ENCODE measurements at regions not wholly inside any gene's neighbourhood (a gene's known extent, or its start where the extent isn't known, plus 50 kb on each side); places are given as distances from the start of the nearest gene placed in this dataset.

DNA sequence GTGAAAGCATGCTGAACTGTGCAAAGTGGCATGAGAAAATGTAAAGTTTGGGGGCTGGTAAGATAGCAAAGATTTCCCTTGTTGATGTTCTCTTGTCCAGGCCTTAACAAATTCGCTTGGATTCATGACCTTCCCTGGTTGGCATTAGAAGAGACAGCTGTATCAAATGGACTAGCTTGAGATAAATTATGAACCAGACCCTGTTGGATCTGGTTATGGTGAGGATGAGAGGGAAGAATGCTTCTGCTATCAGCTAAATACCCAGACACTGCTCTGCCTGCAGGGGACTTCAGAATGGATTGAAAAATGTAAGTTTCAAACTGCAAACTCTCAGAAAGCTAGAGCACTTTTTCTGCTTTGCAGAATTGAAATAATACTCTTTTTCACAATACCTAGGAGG lies 135.2 kb downstream of the EFNB2 start:
- peaks cover 8% of the 10 kb centered on the region for H3K27me3 Mint-ChIP-seq

DNA sequence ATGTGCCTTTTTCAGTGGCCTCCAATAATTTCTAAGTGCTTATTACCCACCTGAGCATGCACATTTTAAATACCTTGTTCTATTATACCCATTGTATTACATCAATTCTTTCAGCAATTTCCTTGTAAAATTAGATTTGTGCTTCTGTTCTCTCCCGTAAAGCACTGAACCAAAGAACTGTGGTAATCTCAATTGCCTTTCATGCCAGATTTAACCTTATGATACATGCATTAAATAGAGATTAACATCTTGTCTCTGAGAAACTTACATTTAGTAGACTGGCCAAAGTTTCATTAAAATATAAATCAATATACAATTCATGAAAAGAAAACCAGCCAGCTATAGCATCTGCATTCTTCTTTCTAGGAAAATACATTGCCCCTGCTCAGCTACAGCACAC lies 137.2 kb downstream of the EFNB2 start:
- Mint-ChIP-seq H3K27me3 (peaks cover 14% of the 10 kb centered on the region), H3K36me3 (ENCODE audit: low read depth) (no peaks in the 10 kb centered on the region), H3K9me3 (no peaks in the 10 kb centered on the region), H3K4me1 (ENCODE audit: low read depth) (no peaks in the 10 kb centered on the region), H3K4me3 (no peak overlapping the region), H3K27ac (no peak overlapping the region)
- DNase-seq = no peak

More for the DNA sequence above, 135.2 kb downstream of the EFNB2 start:
- Mint-ChIP-seq H3K4me1 (ENCODE audit: low read depth) (no peaks in the 10 kb centered on the region), H3K9me3 (no peaks in the 10 kb centered on the region), H3K36me3 (ENCODE audit: low read depth) (no peaks in the 10 kb centered on the region), H3K27ac (no peak overlapping the region), H3K4me3 (no peak overlapping the region)
- no peak for DNase-seq

DNA sequence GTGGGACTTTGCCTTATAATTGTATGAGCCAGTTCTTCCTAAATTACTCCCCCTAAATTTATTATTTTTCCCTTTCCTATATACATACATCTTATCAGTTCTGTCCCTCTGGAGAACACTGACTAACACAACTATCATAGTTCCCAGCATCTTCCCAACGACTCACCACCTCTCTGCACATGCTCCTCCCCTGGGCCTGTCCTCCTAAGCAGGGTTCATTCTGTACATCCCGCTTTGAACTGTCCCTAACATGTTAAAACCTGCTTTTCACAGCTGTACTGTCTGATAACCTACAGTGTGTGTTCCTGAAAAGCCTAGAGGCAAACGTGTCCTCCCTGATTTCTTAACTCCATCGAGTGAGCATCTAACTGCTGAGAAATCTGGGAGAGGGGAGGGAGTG lies 141.7 kb downstream of the EFNB2 start:
- Mint-ChIP-seq H3K4me3 (no peak overlapping the region), H3K27ac (no peak overlapping the region), H3K4me1 (ENCODE audit: low read depth) (no peaks in the 10 kb centered on the region), H3K27me3 (peaks cover 14% of the 10 kb centered on the region), H3K36me3 (ENCODE audit: low read depth) (no peaks in the 10 kb centered on the region), H3K9me3 (no peaks in the 10 kb centered on the region)
- DNase-seq = no peak

DNA sequence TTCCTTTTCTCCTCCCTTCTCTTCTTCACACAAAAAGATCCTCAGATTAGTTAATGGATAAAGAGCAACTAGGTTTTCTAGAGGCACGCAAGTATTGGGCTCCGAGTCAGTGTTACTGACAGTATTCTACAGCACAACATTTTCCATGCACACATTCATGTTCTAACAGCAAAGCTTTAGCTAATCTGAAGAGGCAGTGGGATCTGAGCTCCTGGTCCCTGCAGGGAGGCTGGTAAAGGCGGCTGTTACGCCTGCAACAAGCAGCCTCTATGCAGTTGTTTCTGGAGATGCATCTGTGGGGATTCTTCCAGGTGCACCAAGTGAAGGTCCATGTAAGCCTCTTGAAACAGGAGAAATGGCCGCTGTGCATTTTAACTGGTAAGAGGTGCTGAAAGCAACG lies 143.8 kb downstream of the EFNB2 start:
- Mint-ChIP-seq H3K9me3 (no peaks in the 10 kb centered on the region), H3K27ac (no peak overlapping the region), H3K4me3 (no peak overlapping the region), H3K4me1 (ENCODE audit: low read depth) (no peaks in the 10 kb centered on the region), H3K27me3 (peaks cover 10% of the 10 kb centered on the region), H3K36me3 (ENCODE audit: low read depth) (no peaks in the 10 kb centered on the region)
- no peak for DNase-seq

DNA sequence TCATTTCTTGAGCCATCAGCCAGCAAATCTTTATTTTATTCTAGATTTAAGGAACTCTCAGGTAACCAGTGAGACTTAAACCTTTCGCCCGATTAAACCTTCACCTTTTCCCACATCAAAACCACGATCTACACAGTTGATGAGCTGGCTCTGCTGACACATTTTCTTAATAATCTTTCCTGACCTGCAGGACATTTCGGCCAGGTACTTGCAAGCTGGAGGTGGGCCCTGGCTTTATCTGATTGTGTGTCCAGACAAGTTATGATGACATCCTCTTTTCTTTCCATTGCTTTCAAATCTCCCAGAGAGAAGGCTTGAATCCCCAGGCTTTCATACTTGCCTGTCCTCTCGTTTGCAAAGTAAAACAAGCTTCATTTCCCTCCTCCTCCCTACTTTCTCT lies 144.2 kb downstream of the EFNB2 start:
- Mint-ChIP-seq H3K4me1 (ENCODE audit: low read depth) (no peaks in the 10 kb centered on the region), H3K27ac (no peak overlapping the region), H3K4me3 (no peak overlapping the region), H3K27me3 (peaks cover 6% of the 10 kb centered on the region), H3K36me3 (ENCODE audit: low read depth) (no peaks in the 10 kb centered on the region), H3K9me3 (no peaks in the 10 kb centered on the region)
- no peak for DNase-seq

DNA sequence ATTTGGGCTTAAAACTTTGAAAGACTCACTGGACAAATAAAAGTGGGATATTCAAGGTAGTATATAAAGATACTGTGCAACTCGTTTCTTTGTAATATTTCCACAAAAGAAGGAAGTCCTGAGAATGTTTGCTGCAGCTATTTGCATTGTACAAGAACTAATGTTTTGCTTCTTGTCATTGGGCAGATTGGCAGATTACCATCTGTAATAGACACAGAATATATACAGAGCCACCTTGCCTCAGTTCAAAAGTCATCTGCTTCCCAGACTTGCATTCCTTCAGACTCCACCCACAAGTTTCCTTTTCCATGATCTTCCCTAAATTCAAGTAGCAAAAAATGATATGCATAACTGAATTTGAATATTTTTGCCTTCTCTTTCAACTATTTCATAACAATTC lies 145.1 kb downstream of the EFNB2 start:
- H3K27ac Mint-ChIP-seq = no peak overlapping the region
- H3K9me3 Mint-ChIP-seq = no peaks in the 10 kb centered on the region
- no peaks in the 10 kb centered on the region for H3K4me1 Mint-ChIP-seq (ENCODE audit: low read depth)
- H3K4me3 Mint-ChIP-seq = no peak overlapping the region
- H3K27me3 Mint-ChIP-seq = peaks cover 6% of the 10 kb centered on the region
- no peaks in the 10 kb centered on the region for H3K36me3 Mint-ChIP-seq (ENCODE audit: low read depth)
- DNase-seq = no peak

DNA sequence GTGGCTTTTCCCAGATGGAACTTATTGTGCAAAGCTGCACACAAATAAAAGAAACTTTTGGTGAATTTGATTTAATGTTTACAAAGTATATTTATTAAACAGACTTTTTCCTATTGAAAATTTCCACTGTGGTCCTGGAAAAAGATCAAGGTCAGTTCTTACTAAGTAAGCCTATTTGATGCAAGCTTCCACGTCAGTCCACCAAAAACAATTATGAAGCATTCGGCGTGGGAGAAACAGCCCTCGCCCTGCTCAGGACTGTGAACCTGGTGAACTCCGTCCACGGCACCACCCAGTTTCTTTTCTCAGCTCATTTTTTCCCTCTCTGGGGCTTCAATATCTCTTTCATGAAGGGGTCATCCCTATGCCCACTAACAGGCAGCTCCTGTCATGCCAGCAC lies 149.8 kb downstream of the EFNB2 start:
- Mint-ChIP-seq H3K4me3 (no peak overlapping the region), H3K9me3 (no peaks in the 10 kb centered on the region), H3K27ac (no peak overlapping the region), H3K4me1 (ENCODE audit: low read depth) (no peaks in the 10 kb centered on the region), H3K36me3 (ENCODE audit: low read depth) (no peaks in the 10 kb centered on the region), H3K27me3 (no peaks in the 10 kb centered on the region)
- DNase-seq = no peak

DNA sequence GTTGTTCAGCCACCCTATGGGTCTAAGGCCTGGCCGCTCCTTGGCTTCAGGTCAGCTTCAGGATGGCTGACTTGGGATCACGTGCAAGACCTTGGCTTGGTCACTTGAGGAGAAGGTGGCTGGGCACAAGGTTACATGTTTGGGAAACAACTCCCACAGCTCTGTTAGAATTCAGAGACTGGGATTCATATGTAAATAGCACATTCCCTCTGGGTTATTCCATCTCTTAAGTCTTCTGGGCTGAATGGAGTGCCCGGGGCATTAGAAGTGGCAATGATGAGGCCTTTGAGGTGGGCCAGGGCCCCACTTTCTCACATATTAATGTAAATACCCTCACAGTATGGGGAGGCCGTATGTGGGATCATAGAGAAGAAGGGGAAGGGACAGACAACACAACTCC lies 150.9 kb downstream of the EFNB2 start:
- H3K27me3 Mint-ChIP-seq = no peaks in the 10 kb centered on the region
- no peaks in the 10 kb centered on the region for H3K9me3 Mint-ChIP-seq
- H3K4me3 Mint-ChIP-seq = no peak overlapping the region
- DNase-seq = no peak
- H3K4me1 Mint-ChIP-seq (ENCODE audit: low read depth) = no peaks in the 10 kb centered on the region
- H3K36me3 Mint-ChIP-seq (ENCODE audit: low read depth) = no peaks in the 10 kb centered on the region
- no peak overlapping the region for H3K27ac Mint-ChIP-seq

DNA sequence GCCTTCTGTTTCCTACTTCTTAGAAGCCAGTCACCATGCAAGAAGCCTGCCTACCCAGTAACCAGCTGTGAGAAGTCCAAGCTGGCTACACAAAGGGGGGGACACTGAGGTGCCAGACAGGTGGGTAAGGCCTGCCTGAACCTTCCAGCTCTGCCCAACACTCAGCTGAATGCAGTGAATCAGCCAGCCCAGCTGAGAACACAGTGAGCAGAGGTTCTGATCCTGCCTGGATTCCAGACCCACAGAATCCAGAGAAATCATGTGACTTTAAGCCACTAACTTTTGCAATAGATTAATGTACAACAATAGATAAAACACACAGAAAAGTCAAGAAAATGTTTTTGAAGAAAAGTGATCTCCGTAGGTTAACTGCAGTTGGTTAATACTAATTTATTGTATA lies 151.7 kb downstream of the EFNB2 start:
- no peaks in the 10 kb centered on the region for H3K27me3 Mint-ChIP-seq
- H3K27ac Mint-ChIP-seq = no peak overlapping the region
- H3K36me3 Mint-ChIP-seq (ENCODE audit: low read depth) = no peaks in the 10 kb centered on the region
- H3K4me1 Mint-ChIP-seq (ENCODE audit: low read depth) = no peaks in the 10 kb centered on the region
- DNase-seq = no peak
- H3K4me3 Mint-ChIP-seq = no peak overlapping the region
- no peaks in the 10 kb centered on the region for H3K9me3 Mint-ChIP-seq

DNA sequence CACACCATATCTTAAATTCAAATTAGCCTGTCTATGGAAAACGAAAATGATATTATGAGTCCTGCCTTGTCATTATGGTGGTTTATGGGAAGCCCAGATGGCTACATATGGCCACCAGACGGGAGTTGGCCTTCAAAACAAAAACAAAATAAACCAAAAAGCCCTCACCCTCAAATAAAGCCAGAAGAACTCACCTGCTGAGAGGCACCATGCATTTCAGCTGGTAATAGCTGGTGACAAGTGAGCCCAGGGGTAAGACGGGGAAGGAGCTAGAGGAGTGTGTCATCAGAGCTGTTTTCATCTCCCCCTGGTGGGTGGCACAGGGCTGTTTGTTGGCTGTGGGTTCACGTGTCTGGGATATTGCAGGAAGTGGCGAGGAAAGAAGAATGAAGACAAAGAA lies 152.9 kb downstream of the EFNB2 start:
- Mint-ChIP-seq H3K4me3 (no peak overlapping the region), H3K9me3 (no peaks in the 10 kb centered on the region), H3K27me3 (peaks cover 5% of the 10 kb centered on the region), H3K4me1 (ENCODE audit: low read depth) (no peaks in the 10 kb centered on the region), H3K27ac (no peak overlapping the region), H3K36me3 (ENCODE audit: low read depth) (no peaks in the 10 kb centered on the region)
- DNase-seq = no peak

DNA sequence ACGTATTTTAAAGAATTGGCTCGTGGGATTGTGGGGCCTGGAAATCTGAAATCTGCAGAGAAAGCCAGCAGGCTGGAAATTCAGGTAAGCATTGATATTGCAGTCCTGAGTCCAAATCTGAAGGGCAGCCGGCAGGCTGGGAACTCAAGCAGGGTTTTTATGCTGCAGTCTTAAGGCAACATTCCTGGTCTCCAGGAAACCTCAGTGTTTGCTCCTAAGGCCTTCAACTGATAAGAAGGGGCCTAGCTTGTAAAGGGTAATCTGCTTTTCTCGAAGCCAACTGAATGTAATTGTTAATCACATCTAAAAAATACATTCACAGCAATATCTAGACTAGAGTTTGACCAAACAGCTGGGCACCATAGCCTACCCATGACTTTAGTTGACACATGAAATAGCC lies 154.4 kb downstream of the EFNB2 start:
- no peak overlapping the region for H3K27ac Mint-ChIP-seq
- H3K4me1 Mint-ChIP-seq (ENCODE audit: low read depth) = peaks cover 3% of the 10 kb centered on the region
- H3K4me3 Mint-ChIP-seq = no peak overlapping the region
- H3K36me3 Mint-ChIP-seq (ENCODE audit: low read depth) = no peaks in the 10 kb centered on the region
- no peak for DNase-seq
- H3K27me3 Mint-ChIP-seq = peaks cover 12% of the 10 kb centered on the region
- no peaks in the 10 kb centered on the region for H3K9me3 Mint-ChIP-seq

DNA sequence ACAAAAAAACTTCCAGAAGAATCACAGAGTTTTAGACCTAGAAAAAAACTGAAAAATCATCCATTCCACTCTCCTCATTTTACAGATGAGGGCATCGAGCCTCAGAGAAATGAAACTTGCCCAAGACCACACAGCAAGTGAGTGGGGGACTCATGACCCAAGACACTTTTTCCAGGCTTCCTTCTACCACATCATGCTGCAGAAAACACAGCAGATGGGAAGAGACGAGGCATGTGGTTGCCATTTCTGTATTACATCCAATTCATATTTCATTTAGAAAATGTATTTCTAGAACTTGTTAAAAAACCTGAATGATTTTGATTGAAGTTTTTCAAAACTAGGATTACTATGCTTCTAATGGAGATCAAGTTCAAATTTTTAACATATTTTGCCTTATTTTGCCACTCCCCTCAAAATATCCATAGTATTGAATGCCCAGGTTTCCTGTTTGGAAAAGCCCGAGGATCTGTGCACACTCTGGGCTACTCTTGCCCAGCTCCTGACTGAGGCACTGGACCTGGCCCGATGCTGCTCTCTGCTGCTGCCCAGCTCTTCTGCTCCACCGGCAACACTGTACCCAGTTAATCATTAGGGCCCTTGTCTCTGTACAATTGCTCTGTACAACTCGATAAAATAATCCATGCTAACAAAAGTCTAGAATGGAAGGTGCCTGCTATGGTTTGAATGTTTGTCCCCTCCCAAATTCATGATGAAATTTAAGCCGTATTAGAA lies 157.4 kb downstream of the EFNB2 start:
- DNase-seq = no peak
- peaks cover 3% of the 10 kb centered on the region for H3K4me1 Mint-ChIP-seq (ENCODE audit: low read depth)
- H3K9me3 Mint-ChIP-seq = no peaks in the 10 kb centered on the region
- no peak overlapping the region for H3K4me3 Mint-ChIP-seq
- no peaks in the 10 kb centered on the region for H3K36me3 Mint-ChIP-seq (ENCODE audit: low read depth)
- H3K27me3 Mint-ChIP-seq = peaks cover 14% of the 10 kb centered on the region
- H3K27ac Mint-ChIP-seq = no peak overlapping the region

DNA sequence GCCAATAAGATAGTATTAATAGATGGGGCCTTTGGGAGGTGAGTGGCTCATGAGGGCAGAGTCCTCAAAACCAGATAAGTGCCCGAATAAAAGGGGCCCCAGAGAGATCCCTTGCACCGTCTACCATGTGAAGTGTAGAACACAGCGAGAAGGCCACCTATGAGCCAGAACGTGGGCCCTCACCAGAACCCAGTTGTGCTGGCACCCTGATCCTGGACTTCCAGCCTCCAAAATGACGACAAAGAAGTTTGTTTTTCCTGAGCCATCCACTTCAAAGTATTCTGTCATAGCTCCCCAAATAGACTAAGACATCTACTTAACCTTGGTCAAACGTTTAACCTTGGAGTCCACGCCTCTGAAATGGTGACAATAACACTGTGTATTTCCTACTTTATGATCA lies 158.1 kb downstream of the EFNB2 start:
- H3K4me1 Mint-ChIP-seq (ENCODE audit: low read depth) = peaks cover 3% of the 10 kb centered on the region
- no peaks in the 10 kb centered on the region for H3K36me3 Mint-ChIP-seq (ENCODE audit: low read depth)
- H3K27ac Mint-ChIP-seq = no peak overlapping the region
- H3K9me3 Mint-ChIP-seq = no peaks in the 10 kb centered on the region
- H3K27me3 Mint-ChIP-seq = peaks cover 18% of the 10 kb centered on the region
- no peak overlapping the region for H3K4me3 Mint-ChIP-seq
- no peak for DNase-seq

DNA sequence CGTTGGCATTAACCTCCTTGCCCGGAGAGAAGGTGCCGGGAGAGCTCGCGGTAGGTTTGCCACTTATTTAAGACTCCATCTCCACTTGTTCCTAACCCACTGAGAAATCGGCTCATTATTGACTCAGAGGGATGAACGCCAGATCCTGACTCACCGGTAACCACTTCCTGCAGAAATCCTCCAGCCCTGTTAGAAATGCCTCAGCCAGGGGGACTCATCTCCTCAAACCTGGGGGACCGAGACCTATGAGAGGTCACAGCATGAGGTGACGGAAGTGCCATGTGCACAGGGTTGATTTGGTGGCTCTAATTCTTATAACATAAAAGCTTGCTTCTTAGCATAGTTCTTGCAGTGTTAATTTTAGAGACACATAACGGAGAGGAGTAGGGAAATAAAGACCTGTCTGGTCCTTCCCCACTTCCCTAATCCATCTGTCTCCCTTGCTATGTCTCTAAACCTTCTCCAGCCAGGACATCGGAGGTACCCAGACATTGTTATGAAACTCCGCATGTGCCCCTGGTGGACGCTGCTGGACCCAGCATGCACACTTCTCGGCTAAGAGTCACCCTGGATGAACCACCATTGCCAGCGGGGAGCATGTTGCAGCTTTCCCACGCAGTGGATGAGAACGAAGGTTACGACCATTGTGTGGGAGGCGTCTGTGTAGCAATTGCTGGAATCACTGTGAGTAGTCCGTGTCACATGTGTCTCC lies 158.9 kb downstream of the EFNB2 start:
- Mint-ChIP-seq H3K4me3 (no peak overlapping the region), H3K27me3 (peaks cover 18% of the 10 kb centered on the region)

DNA sequence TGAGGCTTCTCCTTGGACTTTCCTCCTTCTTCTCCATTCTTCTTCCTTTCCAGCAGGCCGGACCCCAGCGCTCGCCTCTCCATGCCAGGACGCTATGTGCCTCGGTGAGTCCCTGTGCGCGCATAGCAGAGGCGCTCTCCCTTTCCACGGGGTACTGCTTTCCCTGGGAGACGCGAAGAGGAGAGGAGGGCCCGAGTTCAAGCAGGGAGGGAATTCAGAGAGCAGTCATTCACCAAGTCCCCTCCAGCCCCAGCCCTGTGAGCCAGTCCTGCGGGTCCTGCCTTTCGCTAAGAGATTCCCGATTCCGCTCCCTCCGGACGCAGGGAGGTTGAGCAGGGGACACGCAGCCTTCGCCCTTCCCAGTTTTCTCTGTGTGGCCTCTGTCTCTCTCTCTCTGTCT lies 160.4 kb downstream of the EFNB2 start:
- H3K27ac Mint-ChIP-seq = no peak overlapping the region
- H3K36me3 Mint-ChIP-seq (ENCODE audit: low read depth) = no peaks in the 10 kb centered on the region
- no peak for DNase-seq
- no peak overlapping the region for H3K4me3 Mint-ChIP-seq
- H3K9me3 Mint-ChIP-seq = no peaks in the 10 kb centered on the region
- peaks cover 3% of the 10 kb centered on the region for H3K4me1 Mint-ChIP-seq (ENCODE audit: low read depth)
- H3K27me3 Mint-ChIP-seq = peaks cover 18% of the 10 kb centered on the region

More for the DNA sequence above, 158.9 kb downstream of the EFNB2 start:
- H3K36me3 Mint-ChIP-seq (ENCODE audit: low read depth) = no peaks in the 10 kb centered on the region
- no peak overlapping the region for H3K27ac Mint-ChIP-seq
- H3K4me1 Mint-ChIP-seq (ENCODE audit: low read depth) = peaks cover 3% of the 10 kb centered on the region
- H3K9me3 Mint-ChIP-seq = no peaks in the 10 kb centered on the region
- DNase-seq = no peak

Data from activated T-cell treated with anti-CD3 and anti-CD28 coated beads, Interleukin-2, amount 50 U/mL, for 24 hours (primary cell).